Medulla oblongata (tissue), 1 donor: ENCODE measurements at regions not wholly inside any gene's neighbourhood (a gene's known extent, or its start where the extent isn't known, plus 50 kb on each side); places are given as distances from the start of the nearest gene placed in this dataset.
"Not testable (repeated sequence)": the region's sequence is repeated elsewhere in the genome, so short reads cannot be mapped to it uniquely, and the experiment has no call there.

ENCODE experiments used
- DNase-seq: peaks from one replicate; pipeline ENCODE4 v3.0.0-alpha.2; 2015; ENCODE audit errors: extremely low spot score

GRCh38 chr3:127520993-127521392 is 69.5 kb downstream of the TPRA1 start:
- DNase-seq: no peak

- DNase-seq: no peak
These were observed 72.0 kb downstream of the TPRA1 start for GRCh38 chr3:127518456-127519081.

GRCh38 chr3:127512256-127512655 is 78.3 kb downstream of the TPRA1 start:
- no peak for DNase-seq

GRCh38 chr3:127501177-127501576 is 89.4 kb downstream of the TPRA1 start:
- no peak for DNase-seq

- DNase-seq: no peak
These were observed 92.9 kb downstream of the TPRA1 start for GRCh38 chr3:127497676-127498075.

GRCh38 chr3:127497166-127497565 is 93.4 kb downstream of the TPRA1 start:
- no peak for DNase-seq

- DNase-seq: no peak
These were observed 94.5 kb downstream of the TPRA1 start for GRCh38 chr3:127495821-127496655.

- no peak for DNase-seq
These were observed 96.4 kb downstream of the TPRA1 start for GRCh38 chr3:127493924-127494646.

GRCh38 chr3:127492426-127492825 is 98.1 kb downstream of the TPRA1 start:
- no peak for DNase-seq

- no peak for DNase-seq
These were observed 98.6 kb downstream of the TPRA1 start for GRCh38 chr3:127491909-127492308.

- DNase-seq: no peak
These were observed 99.2 kb downstream of the TPRA1 start for GRCh38 chr3:127491323-127491722.

- DNase-seq: not testable (repeated sequence)
These were observed 99.6 kb downstream of the TPRA1 start for GRCh38 chr3:127491024-127491305.

GRCh38 chr3:127490271-127491023 is 100.1 kb downstream of the TPRA1 start:
- DNase-seq: no peak

GRCh38 chr3:127489357-127489756 is 101.2 kb downstream of the TPRA1 start:
- no peak for DNase-seq

GRCh38 chr3:127488740-127489139 is 101.8 kb downstream of the TPRA1 start:
- no peak for DNase-seq

- no peak for DNase-seq
These were observed 102.3 kb downstream of the TPRA1 start for GRCh38 chr3:127488141-127488672.

GRCh38 chr3:127487196-127487595 is 103.3 kb downstream of the TPRA1 start:
- DNase-seq: no peak

- no peak for DNase-seq
These were observed 104.1 kb downstream of the TPRA1 start for GRCh38 chr3:127486321-127486944.

GRCh38 chr3:127485396-127486170 is 105.0 kb downstream of the TPRA1 start:
- no peak for DNase-seq

- DNase-seq: no peak
These were observed 105.7 kb downstream of the TPRA1 start for GRCh38 chr3:127484601-127485388.
